Motor neuron (in vitro differentiated cells): ENCODE measurements at regions not wholly inside any gene's neighbourhood (a gene's known extent, or its start where the extent isn't known, plus 50 kb on each side); places are given as distances from the start of the nearest gene placed in this dataset.

Experiments
- ATAC-seq, 8 experiments: fragments of 200-7000 bp; cut with Tn5 transposase; replicated peaks in 6 of 8; 2 replicates each; pipeline ENCODE4 v1.8.0; 2021; ENCODE audit warnings: mild to moderate bottlenecking in 8 of 8, moderate library complexity in 8 of 8
- H3K27ac ChIP-seq, 2 donors: fragments of 250-450 bp; sonication (Bioruptor Pico); 2 replicates each; pipeline ENCODE4 v1.9.0; 2021; ENCODE audit warnings: antibody characterized with exemption in 2 of 2, mild to moderate bottlenecking in 2 of 2, moderate library complexity in 1 of 2
- H3K4me1 ChIP-seq, 2 donors: fragments of 250-450 bp; sonication (Bioruptor Pico); replicated peaks in 1 of 2; 2 replicates each; pipeline ENCODE4 v1.6.1; 2021; ENCODE audit warnings: antibody characterized with exemption in 2 of 2, mild to moderate bottlenecking in 2 of 2, moderate library complexity in 1 of 2
- H3K4me3 ChIP-seq, 5 donors: fragments of 250-450 bp; sonication (Bioruptor Pico); 2 replicates each; pipeline ENCODE4 v1.9.0; 2021; ENCODE audit warnings: antibody characterized with exemption in 5 of 5, mild to moderate bottlenecking in 5 of 5, moderate library complexity in 4 of 5
- WGBS, 10 experiments: fragments of 450-650 bp; shearing (Covaris generic); methylation state at CpG; one replicate each; pipeline ENCODE4 v1.0.0; 2022; 5-methylcytosine and 5-hydroxymethylcytosine counted together
- in situ Hi-C, 9 experiments: fragments of 400-800 bp; cut with MboI; loops; one replicate each; pipeline ENCODE4 v1.15.0; 2021; ENCODE audit warnings: low sequenced_read_pairs in 9 of 9, low pct_unique_long_range_greater_than_20kb in 2 of 9; ENCODE audit not compliant: unreplicated experiment in 9 of 9

DNA sequence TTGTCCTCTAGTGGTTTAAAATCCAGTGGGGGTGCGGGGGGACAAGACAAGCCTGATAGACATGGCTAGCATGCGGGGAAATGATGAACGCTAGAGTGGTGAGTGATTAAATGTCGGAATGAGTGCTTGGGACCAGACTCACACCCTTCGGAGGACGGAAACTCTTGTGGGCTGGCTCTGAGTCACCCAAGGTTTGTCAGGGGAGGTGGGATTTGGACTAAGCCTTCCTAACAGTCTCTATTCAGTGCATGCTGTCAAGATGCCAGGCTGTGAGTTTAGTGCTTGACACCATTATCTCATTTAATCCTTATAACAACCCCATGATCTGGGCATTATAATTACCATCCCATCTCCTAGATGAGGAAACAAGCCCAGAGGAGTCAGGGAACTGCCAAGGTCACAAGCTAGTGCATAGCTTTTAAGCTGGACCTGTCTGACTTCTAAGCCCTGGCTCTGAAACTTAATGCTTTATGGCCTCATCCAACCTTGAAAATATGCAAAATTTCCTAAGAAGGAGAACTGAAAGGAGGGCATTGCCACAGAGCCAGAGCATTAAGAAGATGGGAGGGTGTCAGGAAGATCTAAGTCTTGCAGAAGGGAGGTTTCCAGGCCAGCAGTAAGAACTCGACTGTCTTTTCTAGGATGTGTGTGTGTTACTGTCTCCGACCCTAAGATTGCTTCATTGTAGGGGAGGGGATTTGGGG lies 168.7 kb upstream of the LRFN2 start:
- H3K27ac ChIP-seq: no peak overlapping the region
- in situ Hi-C loops: no loop called here
- ATAC-seq: peak in 2 of 8 experiments; percentile 14 to 24
- peaks cover 3 to 6% of the 10 kb centered on the region in 2 donors for H3K4me1 ChIP-seq
- no peak overlapping the region for H3K4me3 ChIP-seq
- WGBS, 10 experiments: 38 to 100% (median 86%) methylated on average over 1 to 5 of the region's 8 CpGs; no CpG with 5 or more reads in 3 of the 10 experiments

GRCh38 chr6:40755046-40755681 lies 168.0 kb upstream of the LRFN2 start:
- Histone ChIP-seq H3K4me1 (peaks cover 3 to 6% of the 10 kb centered on the region in 2 donors), H3K27ac (no peak overlapping the region), H3K4me3 (no peak overlapping the region)
- 58 to 100% (median 75%) methylated on average over 2 to 7 of the region's 20 CpGs; no CpG with 5 or more reads in 3 of the 10 experiments for WGBS, 10 experiments
- in situ Hi-C loops: no loop called here
- peak in 7 of 8 experiments; percentile 57 to 88 (median 75) for ATAC-seq

DNA sequence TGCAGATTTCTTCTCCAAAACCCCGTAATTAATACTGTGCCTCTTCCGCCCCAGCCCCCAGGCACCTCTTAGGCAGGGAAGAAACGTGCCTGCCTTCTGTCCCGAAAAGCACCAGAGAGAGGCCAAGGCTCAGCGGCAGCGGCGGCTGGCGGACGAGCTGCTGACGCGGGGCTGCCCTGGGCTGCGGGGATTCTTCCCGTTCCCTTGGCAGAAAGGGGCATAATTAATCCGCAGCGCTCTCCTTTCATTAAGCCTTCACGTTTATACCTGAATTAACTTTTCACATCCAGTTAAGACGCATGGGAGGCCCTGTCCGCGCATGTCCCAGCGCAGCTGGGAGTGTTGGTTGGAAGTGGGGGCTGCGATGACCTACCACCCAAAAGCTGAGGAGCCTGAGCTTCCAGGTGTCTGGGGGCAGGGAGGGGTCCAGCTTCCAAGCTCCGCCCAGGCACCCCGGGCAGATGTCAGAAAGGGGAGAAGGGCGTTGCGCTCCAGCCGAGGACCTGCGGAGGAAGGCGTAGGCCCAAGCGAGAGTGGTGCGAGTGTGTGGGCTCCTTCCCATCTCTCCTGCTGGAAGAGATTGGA lies 167.4 kb upstream of the LRFN2 start:
- H3K27ac ChIP-seq: no peak overlapping the region
- H3K4me1 ChIP-seq: peaks cover 3 to 6% of the 10 kb centered on the region in 2 donors
- in situ Hi-C loops: no loop called here
- ATAC-seq: peak in 1 of 8 experiments; percentile 43
- no peak overlapping the region for H3K4me3 ChIP-seq
- 44 to 100% (median 85%) methylated on average over 1 to 29 of the region's 30 CpGs; no CpG with 5 or more reads in 4 of the 10 experiments for WGBS, 10 experiments

GRCh38 chr6:40753675-40754448 lies 166.7 kb upstream of the LRFN2 start:
- Histone ChIP-seq H3K4me1 (peaks cover 3 to 6% of the 10 kb centered on the region in 2 donors), H3K27ac (no peak overlapping the region), H3K4me3 (no peak overlapping the region)
- peak in 1 of 8 experiments; percentile 75 for ATAC-seq
- in situ Hi-C loops: no loop called here
- WGBS, 10 experiments: 10 to 92% (median 87%) methylated on average over 1 to 3 of the region's 3 CpGs; no CpG with 5 or more reads in 3 of the 10 experiments

DNA sequence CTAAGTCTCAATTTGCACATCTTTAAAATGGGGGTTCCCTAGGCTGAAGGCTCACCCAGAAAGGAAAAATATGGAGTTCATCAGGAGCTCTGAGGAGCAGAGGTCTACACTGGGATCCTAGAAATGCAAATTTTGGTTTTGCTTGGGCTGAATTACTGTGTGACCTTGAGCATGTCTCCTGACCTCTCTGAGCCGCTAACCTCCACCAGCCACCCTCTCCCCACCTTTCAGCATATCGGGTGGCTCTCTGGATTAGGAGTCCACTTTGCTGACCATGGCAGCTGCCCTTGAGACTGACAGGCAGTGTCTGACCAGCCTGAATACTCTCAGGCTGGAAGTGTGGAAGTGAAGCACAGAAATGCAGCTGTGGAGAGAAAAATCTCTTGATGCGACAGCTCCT lies 165.9 kb upstream of the LRFN2 start:
- Histone ChIP-seq H3K27ac (no peak overlapping the region), H3K4me3 (no peak overlapping the region), H3K4me1 (peaks cover 3 to 6% of the 10 kb centered on the region in 2 donors)
- no peak for ATAC-seq
- in situ Hi-C loops: no loop called here
- 40 to 100% (median 92%) methylated on average over 1 to 2 of the region's 3 CpGs; no CpG with 5 or more reads in 5 of the 10 experiments for WGBS, 10 experiments

DNA sequence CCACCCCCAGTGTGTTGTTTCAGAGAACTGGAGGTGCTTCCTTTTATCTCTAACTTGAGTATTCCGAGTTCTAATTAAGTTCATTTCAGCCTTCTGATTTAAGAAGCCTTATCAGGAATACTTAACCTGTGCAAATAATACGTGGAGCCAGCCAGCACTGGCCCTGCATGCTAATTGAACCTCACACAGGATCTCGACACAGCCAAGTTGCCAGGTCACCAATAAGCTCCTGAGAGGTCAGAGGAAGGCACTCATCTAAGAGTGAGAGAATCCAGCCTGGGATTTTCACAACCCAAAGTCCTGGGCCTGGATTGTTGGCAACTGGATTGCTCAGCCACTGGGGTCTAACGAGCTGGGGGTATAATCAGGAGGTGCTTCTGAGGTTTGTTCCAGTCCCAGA lies 157.7 kb upstream of the LRFN2 start:
- in situ Hi-C loops: no loop called here
- Histone ChIP-seq H3K27ac (no peak overlapping the region), H3K4me1 (peaks cover 0 to 11% of the 10 kb centered on the region in 2 donors), H3K4me3 (no peak overlapping the region)
- no peak for ATAC-seq
- WGBS, 10 experiments: 18 to 90% (median 77%) methylated on average over 1 to 4 of the region's 4 CpGs; no CpG with 5 or more reads in 2 of the 10 experiments

DNA sequence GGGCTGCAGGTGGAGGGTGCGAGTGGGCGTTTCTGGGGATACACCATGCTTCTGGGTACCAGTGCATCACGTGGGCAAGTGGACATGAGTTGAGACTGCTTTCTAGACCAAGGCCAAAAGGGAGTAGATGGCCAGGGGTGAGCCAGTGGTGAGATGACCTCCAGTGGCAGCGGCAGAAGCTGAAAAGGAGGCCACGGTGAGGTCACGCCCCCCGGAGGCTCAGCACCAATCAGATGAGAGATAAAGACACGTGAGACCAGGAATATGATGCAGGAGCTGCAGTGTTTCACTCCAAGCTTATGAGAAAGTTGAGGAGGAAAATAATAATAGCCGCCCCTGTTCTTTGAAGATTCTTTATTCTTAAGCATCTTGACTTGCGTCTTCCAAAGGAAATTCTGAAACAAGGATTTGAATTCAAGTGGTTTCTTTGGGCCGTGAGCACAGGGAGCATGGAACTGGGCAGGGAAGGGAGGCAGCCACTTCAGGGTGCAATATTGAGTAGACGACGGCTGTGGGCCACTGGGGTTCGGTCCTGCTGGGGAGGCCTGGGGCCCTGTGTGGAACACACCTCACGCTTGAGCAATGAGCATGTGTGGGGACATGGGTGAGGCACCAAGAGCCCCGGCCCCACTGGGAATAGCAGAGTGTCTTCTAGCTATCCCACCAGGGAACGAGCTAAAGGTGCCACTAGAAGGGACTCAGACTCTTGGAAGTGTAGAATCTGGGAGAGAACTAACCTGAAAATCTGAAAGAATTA lies 156.7 kb upstream of the LRFN2 start:
- in situ Hi-C loops: no loop called here
- ATAC-seq: no peak

GRCh38 chr6:40743226-40743625 lies 156.1 kb upstream of the LRFN2 start:
- in situ Hi-C loops: no loop called here
- no peak for ATAC-seq
- WGBS, 10 experiments: 40 to 100% (median 68%) methylated on average over 1 to 3 of the region's 4 CpGs; no CpG with 5 or more reads in 3 of the 10 experiments

More for the DNA sequence above, 156.7 kb upstream of the LRFN2 start:
- 71 to 100% (median 86%) methylated on average over 1 to 11 of the region's 17 CpGs; no CpG with 5 or more reads in 3 of the 10 experiments for WGBS, 10 experiments
- H3K27ac ChIP-seq: no peak overlapping the region
- H3K4me3 ChIP-seq: no peak overlapping the region
- peaks cover 0 to 11% of the 10 kb centered on the region in 2 donors for H3K4me1 ChIP-seq

DNA sequence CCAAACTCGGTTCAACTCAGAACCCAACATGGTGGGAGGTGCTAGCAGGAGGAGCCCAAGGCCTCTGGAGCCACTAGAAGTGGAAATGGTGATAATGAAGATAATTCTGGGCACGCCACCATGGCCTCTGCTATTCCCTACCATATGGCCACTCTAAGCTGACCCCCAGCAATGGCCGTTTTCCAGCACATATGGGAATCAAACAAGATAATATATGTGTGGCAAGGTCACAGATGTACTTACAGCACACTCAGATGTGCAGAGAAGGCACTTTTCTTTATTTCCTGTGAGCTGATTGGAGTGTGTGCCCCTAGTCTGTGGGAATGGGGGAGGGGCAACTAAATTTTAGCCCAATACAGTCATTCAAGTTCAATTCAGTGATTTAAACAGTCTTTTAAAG lies 153.4 kb upstream of the LRFN2 start:
- Histone ChIP-seq H3K4me1 (peaks cover 0 to 11% of the 10 kb centered on the region in 2 donors), H3K27ac (no peak overlapping the region), H3K4me3 (no peak overlapping the region)
- in situ Hi-C loops: no loop called here
- WGBS, 10 experiments: 20 to 80% (median 71%) methylated on average over 1 to 3 of the region's 3 CpGs; no CpG with 5 or more reads in 5 of the 10 experiments
- no peak for ATAC-seq

More at GRCh38 chr6:40743226-40743625, 156.1 kb upstream of the LRFN2 start:
- H3K27ac ChIP-seq: no peak overlapping the region
- H3K4me3 ChIP-seq: no peak overlapping the region
- H3K4me1 ChIP-seq: peaks cover 0 to 11% of the 10 kb centered on the region in 2 donors

DNA sequence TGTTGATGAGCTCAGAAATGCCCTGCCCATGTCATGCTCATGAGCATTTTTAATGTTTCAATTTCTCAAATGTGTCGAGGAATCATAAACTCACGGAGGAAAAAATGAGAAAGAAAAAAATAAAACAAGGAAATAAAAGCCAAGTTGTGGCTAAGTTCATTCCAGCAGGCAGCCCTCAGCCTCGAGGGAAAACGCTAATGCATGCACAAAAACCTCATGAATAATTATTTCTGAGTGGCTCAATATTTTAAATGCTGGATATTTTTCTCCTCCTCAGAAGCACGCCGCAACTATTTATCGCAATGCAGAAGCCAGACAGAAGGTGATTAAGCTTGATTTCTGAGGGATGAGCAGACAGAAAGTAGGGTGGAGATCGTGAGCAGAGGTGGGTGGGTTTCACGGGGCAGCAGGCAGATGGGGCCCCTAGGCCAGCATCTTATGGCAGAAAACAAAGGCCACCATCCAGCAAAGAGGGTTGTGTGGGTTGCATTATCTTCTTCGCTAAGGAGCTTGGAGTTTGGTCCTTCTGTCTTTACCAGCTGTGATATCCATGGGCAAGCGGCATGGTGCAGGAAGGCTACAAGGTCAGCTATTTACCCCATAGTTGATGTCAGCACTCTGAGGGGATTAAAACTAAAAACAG lies 151.5 kb upstream of the LRFN2 start:
- H3K4me1 ChIP-seq: peaks cover 0 to 11% of the 10 kb centered on the region in 2 donors
- WGBS, 10 experiments: 0 to 96% (median 73%) methylated on average over 1 to 10 of the region's 11 CpGs
- no peak overlapping the region for H3K4me3 ChIP-seq
- H3K27ac ChIP-seq: no peak overlapping the region
- ATAC-seq: peak in 4 of 8 experiments; percentile 46 to 92 (median 86)
- in situ Hi-C loops: no loop called here

- Histone ChIP-seq H3K27ac (no peak overlapping the region), H3K4me3 (no peak overlapping the region), H3K4me1 (peaks cover 2 to 7% of the 10 kb centered on the region in 2 donors)
- no peak for ATAC-seq
- WGBS, 10 experiments: 56 to 90% (median 70%) methylated on average over 3 to 5 of the region's 7 CpGs; no CpG with 5 or more reads in 6 of the 10 experiments
- in situ Hi-C loops: no loop called here
These were observed 148.4 kb upstream of the LRFN2 start for GRCh38 chr6:40735521-40735920.

DNA sequence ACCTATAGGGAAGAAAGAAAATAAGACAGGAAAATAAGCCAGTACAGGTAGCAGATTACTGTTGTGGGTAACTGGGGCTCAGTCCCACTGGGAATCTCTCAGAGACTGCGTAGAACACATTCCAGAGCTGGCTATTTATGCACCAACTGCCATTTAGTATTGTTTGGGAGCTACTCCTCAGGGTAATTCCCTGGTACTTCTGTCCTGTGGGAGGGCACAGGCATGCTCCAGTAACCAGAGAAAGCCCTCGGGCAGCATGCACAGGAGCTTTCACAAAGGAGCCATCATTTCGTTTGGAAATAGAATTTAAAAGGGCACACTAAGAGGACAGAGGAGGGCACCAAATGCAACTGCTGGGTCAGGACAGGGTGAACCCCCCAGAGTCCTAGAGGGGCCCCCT lies 148.0 kb upstream of the LRFN2 start:
- Histone ChIP-seq H3K4me1 (peaks cover 6 to 7% of the 10 kb centered on the region in 2 donors), H3K27ac (no peak overlapping the region), H3K4me3 (no peak overlapping the region)
- WGBS, 10 experiments: 32 to 80% (median 39%) methylated on average over 1 to 3 of the region's 3 CpGs; no CpG with 5 or more reads in 5 of the 10 experiments
- in situ Hi-C loops: no loop called here
- ATAC-seq: no peak
